NOMO-1 treated with DMSO at 0.1 percent for 48 hours (cell line): ENCODE measurements at regions not wholly inside any gene's neighbourhood (a gene's known extent, or its start where the extent isn't known, plus 50 kb on each side); places are given as distances from the start of the nearest gene placed in this dataset.

Experiments
- DNase-seq: peaks from one replicate; lab custom pipeline; 2025; ENCODE audit not compliant: unreplicated experiment; lab: John Stamatoyannopoulos, UW

DNA sequence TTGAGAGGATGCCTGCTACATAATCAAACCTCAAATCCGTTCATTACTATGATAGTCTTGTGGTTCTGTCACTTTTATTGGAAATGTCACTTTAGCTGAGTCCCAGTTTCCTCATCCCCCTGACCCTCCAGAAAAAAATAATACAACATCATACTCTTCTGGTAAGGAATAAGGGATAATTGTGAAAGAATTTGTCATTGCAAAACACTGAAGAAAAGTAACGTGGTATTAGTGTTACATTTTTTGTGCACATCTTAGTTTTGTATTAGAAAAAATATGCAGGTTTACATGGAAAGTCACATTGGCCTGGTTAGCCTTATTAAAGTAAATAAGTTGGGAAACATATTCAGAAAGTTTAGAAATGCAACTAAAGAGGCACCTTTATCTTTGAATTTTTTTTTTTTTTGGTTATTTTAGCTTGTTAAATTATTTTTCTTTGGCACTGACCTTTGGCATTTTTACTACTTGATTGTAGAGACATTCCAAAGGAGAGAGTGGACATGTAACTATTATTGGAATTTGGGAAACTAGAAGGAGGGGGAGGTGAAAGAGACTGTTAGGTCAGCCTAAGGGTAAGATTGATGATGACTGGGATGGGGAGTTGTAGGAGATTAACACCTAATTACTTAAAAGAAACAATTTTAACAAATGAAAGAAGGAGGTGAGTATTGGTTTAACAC is 462.2 kb upstream of the RARB start:
- no peak for DNase-seq

DNA sequence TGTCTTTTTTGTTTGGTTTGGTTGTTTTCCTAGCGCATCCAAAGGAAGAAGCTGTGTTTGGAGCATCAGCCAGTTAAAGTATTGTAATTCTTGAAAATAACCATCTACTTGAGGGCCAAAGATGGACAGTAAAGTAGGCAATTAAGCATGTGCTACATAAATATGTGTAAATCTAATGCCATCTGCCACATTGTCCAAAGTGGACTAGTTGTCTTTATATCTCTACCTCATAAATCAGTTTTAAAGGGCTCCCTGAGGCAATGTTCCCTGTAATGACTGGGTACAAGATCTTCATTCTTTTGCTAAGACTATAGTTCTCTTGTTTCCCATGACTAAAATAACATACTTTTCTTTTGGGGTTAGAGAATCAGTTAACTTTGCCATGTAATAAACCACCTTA is 460.0 kb upstream of the RARB start:
- DNase-seq, result no peak

DNA sequence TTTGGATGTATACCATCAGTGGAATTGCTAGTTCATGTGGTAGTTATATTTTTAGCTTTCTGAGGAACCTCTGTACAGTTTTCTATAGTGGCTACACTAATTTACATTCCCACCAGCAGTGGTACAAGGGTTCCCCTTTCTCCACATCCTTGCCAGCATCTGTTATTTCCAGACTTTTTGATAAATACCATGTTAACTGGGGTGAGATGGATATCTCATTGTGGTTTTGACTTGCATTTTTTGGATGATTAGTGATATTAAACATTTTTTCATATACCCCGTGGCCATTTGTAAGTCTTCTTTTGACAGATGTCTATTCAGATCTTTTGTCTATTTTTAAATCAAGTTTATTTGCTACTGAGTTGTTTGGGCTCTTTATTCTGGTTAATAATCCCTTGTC is 455.6 kb upstream of the RARB start:
- no peak for DNase-seq

DNA sequence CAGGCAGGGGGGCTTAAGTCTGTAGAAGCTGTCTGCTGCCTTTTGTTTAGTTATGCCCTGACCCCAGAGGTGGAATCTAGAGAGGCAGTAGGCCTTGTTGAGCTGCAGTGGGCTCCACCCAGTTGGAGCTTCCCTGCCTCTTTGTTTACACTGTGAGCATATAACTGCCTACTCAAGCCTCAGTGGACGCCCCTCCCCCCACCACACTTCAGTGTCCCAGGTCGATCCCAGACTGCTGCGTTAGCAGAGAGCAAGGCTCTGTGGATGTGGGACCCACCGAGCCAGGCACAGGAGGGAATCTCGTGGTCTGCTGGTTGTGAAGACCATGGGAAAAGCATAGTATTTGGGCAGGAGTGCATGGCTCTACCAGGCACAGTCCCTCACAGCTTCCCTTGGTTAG is 446.8 kb upstream of the RARB start:
- no peak for DNase-seq

DNA sequence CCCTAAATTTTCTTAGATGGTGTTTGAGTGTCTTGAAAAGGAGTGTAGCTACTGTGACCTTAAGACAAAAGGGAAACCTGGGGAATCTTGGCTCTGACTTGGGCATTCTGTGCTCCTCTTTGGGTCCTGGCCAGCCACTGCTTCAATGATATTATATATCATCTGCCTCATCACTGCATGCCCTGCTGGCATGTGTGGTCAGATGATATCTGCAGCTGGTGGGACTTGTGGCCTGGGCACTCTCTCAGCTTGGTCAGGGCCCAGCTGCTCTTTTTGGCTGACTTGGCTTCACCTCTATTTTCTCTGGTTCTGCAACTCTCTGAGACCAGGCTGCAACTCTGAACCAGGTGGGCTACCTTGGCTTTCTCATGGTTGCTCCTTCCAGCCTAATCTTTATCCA is 446.1 kb upstream of the RARB start:
- DNase-seq, result no peak

DNA sequence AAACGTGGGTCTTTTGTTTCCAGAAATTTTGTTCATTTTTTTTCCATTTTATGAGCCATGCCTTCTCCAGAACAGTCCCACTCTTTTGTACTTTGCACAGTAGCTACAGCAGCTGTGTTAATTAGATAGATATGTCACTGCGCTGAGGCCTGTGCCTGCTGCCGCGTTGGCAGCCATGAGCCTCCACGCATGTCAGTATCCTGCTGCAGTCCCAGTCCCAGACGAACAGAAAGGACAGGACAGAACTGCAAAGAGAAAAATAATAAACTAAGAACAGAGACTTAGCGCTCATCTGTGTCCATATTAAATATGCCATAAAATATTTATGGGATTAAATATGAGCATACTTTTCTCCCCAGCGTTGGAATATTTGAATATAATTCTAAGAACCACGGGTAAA is 442.4 kb upstream of the RARB start:
- DNase-seq, result no peak

DNA sequence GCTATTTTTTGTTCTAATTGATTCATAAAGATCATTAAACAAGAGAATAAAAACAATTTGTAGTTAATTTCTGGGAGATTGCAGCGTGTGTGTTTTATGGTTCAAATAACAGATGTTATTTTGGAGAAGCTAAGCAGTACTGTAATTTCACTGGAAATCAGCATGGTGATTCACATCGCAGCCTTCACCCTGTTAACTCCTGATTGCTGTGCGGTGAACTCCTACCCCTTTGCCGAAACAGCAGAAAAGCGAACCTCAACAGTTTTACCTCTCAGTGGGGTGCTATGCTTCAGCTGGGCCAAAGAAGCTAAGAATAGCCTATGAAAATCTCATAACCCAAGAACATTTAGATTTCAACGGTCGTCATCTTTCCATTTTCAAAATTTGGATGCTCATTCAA is 441.5 kb upstream of the RARB start:
- DNase-seq, result no peak

DNA sequence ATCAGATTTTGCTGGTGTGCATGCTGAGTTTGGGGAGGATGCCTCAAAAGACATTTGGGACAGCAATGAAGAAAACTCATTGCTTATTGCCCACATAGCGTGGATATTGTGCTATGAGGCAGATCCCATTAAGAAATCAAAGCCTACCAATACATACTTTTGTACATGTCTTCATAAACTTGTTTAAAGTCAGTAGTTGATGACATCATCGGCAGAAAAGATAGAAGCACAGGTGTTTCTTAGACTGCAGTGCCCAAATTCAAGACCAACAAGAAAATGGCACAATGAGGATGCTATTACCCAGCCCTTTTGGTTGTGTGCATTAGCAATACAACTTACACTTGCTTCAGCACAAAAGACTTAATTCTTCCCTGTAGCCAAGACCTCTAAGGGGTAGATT is 428.7 kb upstream of the RARB start:
- no peak for DNase-seq

DNA sequence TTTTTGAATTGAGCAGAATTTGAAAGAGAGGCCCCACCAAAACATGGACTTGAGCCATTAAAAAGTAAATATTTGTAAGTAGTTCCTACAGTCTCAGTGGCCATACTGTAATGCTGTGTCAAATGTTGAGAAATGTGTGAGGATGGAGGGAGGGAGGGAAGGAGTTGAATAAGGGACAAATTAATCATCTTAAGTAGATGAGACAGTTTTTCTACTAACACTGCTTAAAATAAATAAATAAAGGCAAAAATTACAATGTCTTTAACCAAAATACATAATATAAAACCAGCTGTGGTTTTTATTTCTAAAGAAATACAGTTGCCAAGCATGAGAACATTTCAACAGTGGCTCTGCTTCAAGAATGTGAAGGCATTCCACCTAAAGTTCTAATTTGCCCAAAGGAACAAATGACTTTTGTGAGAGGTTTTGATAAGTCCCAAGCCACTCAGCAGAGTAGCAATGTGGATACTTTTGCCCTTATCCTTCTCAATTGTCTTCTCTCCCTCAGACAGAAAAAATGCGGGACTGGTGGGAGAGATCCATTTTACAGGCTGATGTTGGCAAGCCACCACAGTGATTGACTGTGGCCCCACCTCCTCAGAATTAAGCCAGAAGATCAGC is 427.0 kb upstream of the RARB start:
- no peak for DNase-seq

DNA sequence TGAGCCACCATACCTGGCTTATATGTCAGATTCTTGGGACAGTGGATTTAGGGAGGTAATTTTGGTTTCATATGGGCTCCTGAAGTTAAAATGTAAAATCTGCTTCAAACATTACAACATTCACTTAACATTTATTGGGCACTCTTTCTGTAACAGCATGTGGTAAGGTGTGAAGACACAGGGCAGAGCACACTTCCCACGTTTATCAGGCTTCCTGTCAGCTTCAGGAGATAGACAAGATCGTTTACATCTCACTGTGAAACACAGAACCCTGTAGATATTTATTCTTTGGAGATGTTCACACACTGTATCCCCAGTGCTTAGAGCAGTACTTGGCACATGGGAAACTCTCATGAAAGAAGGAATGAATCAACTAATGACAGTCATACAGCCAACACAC is 426.0 kb upstream of the RARB start:
- no peak for DNase-seq

DNA sequence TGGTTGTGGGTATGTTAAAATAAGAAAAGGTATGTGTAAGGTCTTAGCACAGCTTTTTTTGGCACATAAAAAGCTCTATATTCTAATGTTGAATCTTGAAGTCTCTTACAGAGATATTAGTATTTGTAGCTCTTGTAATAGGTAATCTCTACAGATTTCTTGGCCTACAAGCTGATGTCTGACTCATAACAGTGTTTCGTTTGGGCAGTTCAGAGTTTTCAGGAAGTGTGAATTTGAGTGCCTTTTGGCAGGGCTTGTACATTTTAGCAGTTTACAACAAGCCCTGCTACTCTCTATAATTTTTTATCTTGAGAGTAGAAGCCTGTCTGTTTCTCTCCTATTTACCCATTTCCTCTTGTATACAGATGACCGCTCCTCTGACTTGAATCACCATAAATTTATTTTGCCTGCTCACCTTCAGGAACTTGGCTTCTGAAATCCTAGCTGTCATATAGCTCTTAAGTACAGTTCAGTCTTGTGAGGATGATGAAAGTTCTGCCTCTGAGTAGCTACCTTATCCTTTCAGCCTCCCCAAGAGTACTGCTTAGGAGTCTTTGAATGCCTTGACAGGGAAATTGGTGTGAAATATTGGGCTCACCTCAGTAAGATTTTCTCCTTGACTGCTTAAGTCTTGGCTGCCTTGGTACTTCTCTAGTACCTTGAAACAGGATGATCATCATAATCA is 419.9 kb upstream of the RARB start:
- DNase-seq, result no peak

DNA sequence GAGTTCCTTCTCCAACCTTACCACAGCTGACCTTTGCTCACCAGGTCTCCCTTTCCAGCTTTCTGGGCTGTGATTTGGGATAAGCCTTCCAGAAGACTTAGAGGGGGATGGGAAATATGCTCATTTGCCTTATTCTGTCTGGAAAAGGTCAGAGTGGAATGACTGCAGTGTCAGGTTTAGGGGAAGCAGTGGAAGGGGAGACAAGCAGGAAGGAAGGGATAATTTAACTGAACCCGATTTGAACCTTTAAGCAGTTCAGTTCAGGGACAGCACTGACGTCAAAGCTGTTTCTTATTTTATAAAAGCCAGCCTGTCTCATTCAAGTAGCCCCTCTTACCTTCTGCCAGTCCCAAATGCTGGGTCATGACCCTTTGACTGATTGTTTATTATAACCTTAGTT is 418.4 kb upstream of the RARB start:
- no peak for DNase-seq

DNA sequence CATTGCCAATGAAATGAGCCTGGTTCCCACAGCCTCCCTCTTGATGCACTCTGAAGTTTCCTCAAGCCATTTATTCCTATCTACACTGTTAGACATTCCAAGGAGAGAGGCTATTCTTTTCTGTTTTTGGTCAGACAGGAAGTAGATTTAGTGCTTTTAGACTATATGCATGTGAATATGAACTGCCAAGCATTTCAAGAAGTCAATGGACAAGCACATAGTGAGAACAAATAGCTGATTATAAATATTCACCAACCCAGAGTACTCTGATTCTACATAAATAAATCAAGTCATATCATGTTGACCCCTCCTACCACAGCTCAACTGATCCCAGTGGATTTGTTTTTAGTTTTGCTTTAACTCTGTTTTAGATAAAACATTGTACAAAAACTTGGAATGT is 412.5 kb upstream of the RARB start:
- no peak for DNase-seq

DNA sequence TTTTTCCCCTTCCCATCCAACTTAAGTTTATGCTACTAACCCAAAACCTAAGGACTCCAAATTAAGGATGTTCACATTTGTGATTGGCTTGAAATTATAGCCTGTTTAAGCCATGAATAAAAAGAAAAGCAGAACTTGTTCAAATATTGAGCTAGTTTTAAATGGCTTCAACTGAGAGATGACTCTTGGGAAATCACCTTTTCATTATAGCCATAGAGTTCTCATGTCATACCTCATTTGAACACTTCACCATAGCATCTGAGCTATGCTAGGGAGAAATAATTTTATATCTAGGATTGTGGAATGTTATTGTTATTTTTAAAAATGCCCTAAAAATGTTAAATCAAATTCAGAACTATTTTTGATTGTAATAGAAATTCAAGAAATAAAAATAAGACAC is 409.2 kb upstream of the RARB start:
- DNase-seq, result no peak

DNA sequence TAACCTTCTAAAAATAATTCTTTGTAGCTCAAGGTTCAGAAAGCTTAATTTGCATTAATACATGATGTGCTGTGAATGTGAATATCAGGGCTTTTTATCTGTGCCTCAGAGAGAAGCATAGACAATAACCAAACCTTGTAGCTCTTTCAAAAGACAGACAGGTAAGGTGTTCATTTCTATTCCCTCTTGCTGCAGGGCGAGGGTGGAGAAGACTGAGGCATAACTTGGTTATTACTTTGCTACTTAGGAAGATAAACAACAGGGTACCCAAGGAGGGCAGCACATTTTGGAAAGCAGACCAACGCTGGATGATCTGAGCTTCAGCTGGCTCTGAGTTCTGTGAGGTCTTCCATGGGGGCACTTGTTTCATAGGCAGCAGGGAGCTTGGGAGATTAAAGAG is 408.6 kb upstream of the RARB start:
- no peak for DNase-seq

DNA sequence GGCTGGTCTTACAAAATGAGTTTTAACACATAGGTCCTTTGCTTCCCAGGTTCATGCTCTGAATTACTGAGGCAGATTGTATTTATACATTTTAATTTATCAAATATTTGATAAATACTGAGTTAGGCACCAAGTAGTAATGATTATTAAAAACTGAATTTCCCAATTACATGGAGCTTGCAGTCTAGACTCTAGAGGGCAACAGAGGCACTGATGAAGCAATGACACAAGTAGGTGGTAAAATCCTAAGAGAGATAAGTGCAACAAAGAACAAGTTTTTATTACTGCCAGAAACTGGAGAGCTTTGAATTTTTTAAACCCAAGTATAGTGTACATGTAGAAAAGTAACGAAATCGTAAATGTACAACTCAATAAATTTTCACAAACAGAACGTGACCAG is 406.2 kb upstream of the RARB start:
- no peak for DNase-seq

DNA sequence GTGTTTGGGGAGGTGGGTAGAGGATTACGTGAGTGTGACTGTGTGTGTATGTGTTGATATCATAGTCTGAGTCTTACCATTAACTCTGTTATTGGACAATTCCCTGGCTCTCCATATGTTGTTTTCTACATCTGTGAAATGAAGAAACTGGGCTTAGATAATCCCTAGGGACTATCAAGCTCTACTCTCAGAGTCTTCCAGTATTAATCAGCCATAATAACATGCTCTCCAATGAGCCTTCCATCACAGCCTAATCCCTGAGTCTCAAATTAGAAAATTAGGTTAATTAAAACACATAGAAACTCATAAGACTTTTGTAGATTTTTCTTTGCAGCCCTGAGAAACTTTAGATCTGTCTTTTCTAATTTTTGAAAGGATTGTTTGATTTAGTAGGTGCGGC is 404.2 kb upstream of the RARB start:
- DNase-seq, result no peak

DNA sequence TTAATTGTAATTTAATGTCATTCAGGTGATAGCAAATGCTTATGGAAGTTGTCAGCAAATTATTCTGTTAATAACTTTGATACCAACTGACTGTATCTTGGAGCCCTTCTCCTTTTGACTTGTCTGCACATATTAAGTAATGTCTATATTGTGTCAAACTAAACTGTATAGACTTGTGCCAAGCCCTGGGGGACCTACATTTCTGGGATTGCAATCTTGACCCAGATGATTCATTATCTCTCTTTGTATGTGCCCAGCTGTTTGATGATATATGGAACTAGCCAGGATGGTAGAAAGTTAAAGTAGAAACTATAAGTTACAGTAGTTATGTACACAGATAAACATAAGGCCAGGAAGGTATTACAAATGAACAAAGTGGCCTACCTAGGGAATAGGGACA is 402.8 kb upstream of the RARB start:
- no peak for DNase-seq

DNA sequence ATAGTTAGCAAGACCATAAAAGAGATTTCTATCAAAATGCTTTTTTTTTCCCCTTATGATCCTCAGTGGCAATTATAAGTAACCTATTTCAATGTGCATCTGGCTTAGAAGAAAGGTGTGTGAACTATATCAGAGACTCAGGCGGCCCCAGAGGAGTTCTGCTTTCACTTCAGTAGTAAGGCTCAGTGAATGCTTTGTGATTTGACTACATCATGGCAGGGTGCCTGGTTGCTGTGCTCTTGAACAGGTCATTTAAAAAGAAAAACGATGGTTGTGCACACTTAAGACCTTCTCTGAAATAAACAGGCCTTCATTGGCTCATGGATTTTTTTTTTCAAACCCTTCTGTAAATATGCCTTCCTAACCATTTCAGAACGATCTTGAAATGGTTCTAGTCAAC is 400.4 kb upstream of the RARB start:
- DNase-seq, result no peak

DNA sequence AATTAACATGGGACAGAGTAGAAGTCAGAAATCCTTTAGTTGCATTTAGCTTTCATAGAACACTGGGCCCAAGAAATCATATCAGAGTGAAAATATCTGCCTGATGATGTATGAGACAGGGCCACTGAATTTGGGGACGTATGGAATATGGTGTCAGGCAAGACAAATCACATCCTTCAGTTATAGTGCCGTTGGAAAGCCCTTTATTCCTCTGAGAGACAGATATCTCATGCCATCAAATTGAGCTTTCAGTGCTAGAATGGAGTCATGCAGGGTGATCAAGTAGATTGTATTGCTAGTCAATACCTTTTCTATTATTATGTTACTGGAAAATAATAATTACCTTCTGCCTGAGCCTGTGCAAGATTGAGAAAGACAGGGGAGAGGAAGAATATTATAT is 398.2 kb upstream of the RARB start:
- DNase-seq, result no peak

DNA sequence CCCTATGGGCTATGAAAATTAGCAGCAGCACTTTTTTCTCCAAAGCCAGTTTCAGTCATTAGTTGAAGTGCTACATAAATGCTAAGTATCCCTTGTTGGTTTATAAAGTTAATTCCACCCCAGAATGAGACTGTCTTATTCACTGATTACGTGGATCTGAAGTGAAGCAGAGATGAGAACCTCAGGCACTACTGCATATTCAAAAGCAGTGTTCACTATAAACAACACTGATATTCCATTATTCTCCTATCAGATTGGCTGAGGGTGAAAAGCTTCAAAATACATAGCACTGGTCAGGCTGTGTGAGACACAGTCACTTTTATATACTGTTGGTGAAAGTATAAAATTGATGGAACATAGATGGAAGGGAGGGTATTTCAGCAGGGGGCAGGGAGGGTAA is 395.7 kb upstream of the RARB start:
- no peak for DNase-seq

DNA sequence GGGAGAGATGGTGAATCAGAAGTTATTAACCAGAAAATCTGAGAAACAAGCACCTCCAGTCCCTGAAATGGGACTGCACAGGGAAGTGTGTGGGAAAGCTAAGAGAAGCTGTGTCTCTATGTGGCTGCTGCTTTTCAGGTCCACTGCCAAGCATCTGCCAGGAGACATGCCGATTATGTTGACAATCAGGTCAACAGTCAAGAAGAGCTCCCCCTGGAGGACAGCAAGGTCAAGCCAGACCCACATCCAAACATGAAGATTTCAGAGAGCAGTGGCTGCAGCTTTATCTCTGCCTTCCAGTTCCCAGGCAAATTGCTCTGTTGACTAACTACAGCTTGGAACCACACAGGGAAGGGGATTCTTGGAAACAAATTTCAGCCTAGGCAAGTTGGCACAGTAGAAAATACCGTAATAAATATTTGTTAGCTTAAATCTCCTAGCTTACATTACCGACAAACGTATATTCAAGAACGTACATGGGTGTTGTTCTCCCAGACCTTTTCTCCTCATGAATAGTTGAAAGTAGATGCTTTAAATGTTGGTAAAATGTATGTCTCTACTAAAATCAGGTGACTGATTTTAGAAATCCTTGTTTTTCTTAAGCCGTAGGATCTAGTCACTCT is 394.5 kb upstream of the RARB start:
- DNase-seq, result peak; percentile 17
